DND-41 (cell line): ENCODE measurements at regions not wholly inside any gene's neighbourhood (a gene's known extent, or its start where the extent isn't known, plus 50 kb on each side); places are given as distances from the start of the nearest gene placed in this dataset.

Source experiments
- ATAC-seq: fragments of 200-7000 bp; cut with Tn5 transposase; 3 replicates; pipeline ENCODE4 v1.9.1; 2021; ENCODE audit warnings: low read depth; ENCODE audit not compliant: insufficient read depth
- DNase-seq: peaks from one replicate; pipeline ENCODE4 v3.0.0-alpha.2; 2020
- H2AFZ ChIP-seq: 2 replicates; pipeline ENCODE4 v1.6.0; 2012; ENCODE audit warnings: low read depth, low read length
- H3K27ac ChIP-seq: 2 replicates; pipeline ENCODE4 v1.5.1; 2012; ENCODE audit warnings: low read length, inconsistent platforms
- H3K27me3 ChIP-seq: fragments of 200-600 bp; sonication (generic); 2 replicates; pipeline ENCODE4 v1.6.0; 2012; ENCODE audit warnings: low read length, mild to moderate bottlenecking, inconsistent platforms; ENCODE audit not compliant: insufficient read depth, poor library complexity
- H3K36me3 ChIP-seq: 2 replicates; pipeline ENCODE4 v1.5.1; 2012; ENCODE audit warnings: low read length, inconsistent platforms; ENCODE audit not compliant: insufficient read depth
- H3K4me1 ChIP-seq: 2 replicates; pipeline ENCODE4 v1.5.1; 2012; ENCODE audit warnings: mild to moderate bottlenecking, low read length; ENCODE audit not compliant: insufficient read depth
- H3K4me2 ChIP-seq: 2 replicates; pipeline ENCODE4 v1.6.0; 2012; ENCODE audit warnings: mild to moderate bottlenecking, moderate library complexity, low read length, inconsistent platforms; ENCODE audit not compliant: insufficient read depth
- H3K4me3 ChIP-seq, 2 experiments: fragments of 200-600 bp in 1 of 2; shearing (Covaris generic) in 1 of 2; 2 replicates each; pipeline ENCODE4 v1.5.1; 2012 to 2016; ENCODE audit warnings: inconsistent platforms in 2 of 2, low read length in 2 of 2, mild to moderate bottlenecking in 2 of 2, low read depth in 1 of 2, moderate library complexity in 1 of 2
- H3K79me2 ChIP-seq: 2 replicates; pipeline ENCODE4 v1.6.0; 2012; ENCODE audit warnings: low read length, inconsistent platforms; ENCODE audit not compliant: insufficient read depth
- H3K9ac ChIP-seq: 2 replicates; pipeline ENCODE4 v1.6.0; 2012; ENCODE audit warnings: low read depth, mild to moderate bottlenecking, inconsistent platforms, low read length, moderate library complexity
- H3K9me3 ChIP-seq: 2 replicates; pipeline ENCODE4 v1.5.1; 2012; ENCODE audit warnings: low read length, moderate library complexity, mild to moderate bottlenecking, inconsistent platforms; ENCODE audit not compliant: insufficient read depth, severe bottlenecking
- H4K20me1 ChIP-seq: 2 replicates; pipeline ENCODE4 v1.6.0; 2012; ENCODE audit warnings: low read length; ENCODE audit not compliant: insufficient read depth
- EZH2 ChIP-seq: IDR thresholded peaks from 3 replicates; pipeline ENCODE4 v1.6.1; 2012; ENCODE audit warnings: borderline replicate concordance, low read depth, mild to moderate bottlenecking, moderate library complexity, low read length, inconsistent platforms; ENCODE audit not compliant: severe bottlenecking
- TF ChIP-seq, protein P1 (sequence below): IDR thresholded peaks from 2 replicates; pipeline ENCODE4 v1.5.1; 2012; ENCODE audit warnings: borderline replicate concordance, low read length, moderate library complexity, mild to moderate bottlenecking; ENCODE audit not compliant: poor library complexity, severe bottlenecking; ENCODE audit errors: extremely low read depth

- DNase-seq (no peak), ATAC-seq (no peak)
- Histone ChIP-seq H2AFZ (no peak overlapping the region), H3K9me3 (no peaks in the 10 kb centered on the region), H3K27me3 (peaks cover 42% of the 10 kb centered on the region), H3K4me1 (no peaks in the 10 kb centered on the region), H3K79me2 (no peaks in the 10 kb centered on the region), H3K4me2 (no peak overlapping the region), H3K9ac (no peak overlapping the region), H3K27ac (no peak overlapping the region), H3K4me3 (no peak overlapping the region), H3K36me3 (no peaks in the 10 kb centered on the region), H4K20me1 (no peaks in the 10 kb centered on the region; the same call in 1 of the 2 replicates)
- TF ChIP-seq, protein P1, sequence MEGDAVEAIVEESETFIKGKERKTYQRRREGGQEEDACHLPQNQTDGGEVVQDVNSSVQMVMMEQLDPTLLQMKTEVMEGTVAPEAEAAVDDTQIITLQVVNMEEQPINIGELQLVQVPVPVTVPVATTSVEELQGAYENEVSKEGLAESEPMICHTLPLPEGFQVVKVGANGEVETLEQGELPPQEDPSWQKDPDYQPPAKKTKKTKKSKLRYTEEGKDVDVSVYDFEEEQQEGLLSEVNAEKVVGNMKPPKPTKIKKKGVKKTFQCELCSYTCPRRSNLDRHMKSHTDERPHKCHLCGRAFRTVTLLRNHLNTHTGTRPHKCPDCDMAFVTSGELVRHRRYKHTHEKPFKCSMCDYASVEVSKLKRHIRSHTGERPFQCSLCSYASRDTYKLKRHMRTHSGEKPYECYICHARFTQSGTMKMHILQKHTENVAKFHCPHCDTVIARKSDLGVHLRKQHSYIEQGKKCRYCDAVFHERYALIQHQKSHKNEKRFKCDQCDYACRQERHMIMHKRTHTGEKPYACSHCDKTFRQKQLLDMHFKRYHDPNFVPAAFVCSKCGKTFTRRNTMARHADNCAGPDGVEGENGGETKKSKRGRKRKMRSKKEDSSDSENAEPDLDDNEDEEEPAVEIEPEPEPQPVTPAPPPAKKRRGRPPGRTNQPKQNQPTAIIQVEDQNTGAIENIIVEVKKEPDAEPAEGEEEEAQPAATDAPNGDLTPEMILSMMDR, result no peak
Measured at GRCh38 chr20:59405226-59406200, 105.1 kb downstream of the EDN3 start.

DNA sequence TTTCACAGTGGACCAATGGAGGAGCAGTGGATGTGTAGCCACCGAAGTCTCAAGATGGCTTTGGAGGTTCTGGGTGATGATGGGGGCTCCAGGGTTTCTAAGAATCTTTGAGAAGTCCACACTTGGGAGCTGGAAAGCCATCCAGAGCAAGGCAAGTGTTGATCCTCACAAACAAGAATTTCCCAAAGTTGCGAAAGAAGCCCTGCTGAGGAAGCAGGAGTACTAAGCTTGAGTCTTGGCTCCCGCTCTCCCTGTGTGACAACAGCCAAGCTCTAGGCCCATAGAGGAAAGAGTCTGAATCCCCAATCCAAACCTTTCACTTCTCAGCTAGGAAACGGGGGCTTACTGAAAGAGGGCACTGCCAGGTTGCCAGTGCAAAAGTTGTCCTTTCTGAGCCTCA, 106.0 kb downstream of the EDN3 start:
- Histone ChIP-seq H3K36me3 (no peaks in the 10 kb centered on the region), H3K4me3 (no peak overlapping the region), H3K4me1 (no peaks in the 10 kb centered on the region), H3K27ac (no peak overlapping the region), H4K20me1 (no peaks in the 10 kb centered on the region; the same call in 1 of the 2 replicates), H2AFZ (no peak overlapping the region), H3K79me2 (no peaks in the 10 kb centered on the region), H3K9ac (no peak overlapping the region), H3K4me2 (no peak overlapping the region), H3K9me3 (no peaks in the 10 kb centered on the region), H3K27me3 (peaks cover 37% of the 10 kb centered on the region)
- TF ChIP-seq EZH2, result no peak
- TF ChIP-seq, protein P1, result no peak
- ATAC-seq (no peak), DNase-seq (no peak)

GRCh38 chr20:59411170-59411569, 110.8 kb downstream of the EDN3 start:
- no peak for DNase-seq
- H3K9ac ChIP-seq, result no peak overlapping the region
- H3K9me3 ChIP-seq, result no peaks in the 10 kb centered on the region
- no peaks in the 10 kb centered on the region for H3K79me2 ChIP-seq
- H3K27ac ChIP-seq, result no peak overlapping the region
- no peaks in the 10 kb centered on the region for H3K4me1 ChIP-seq
- ATAC-seq, result no peak
- H3K4me2 ChIP-seq, result no peak overlapping the region
- no peak overlapping the region for H2AFZ ChIP-seq
- H3K4me3 ChIP-seq, result no peak overlapping the region
- no peaks in the 10 kb centered on the region; the same call in 1 of the 2 replicates for H4K20me1 ChIP-seq
- peaks cover 20% of the 10 kb centered on the region for H3K27me3 ChIP-seq
- TF ChIP-seq, protein P1, result no peak
- TF ChIP-seq EZH2, result no peak
- no peaks in the 10 kb centered on the region for H3K36me3 ChIP-seq
